ENCODE measurements at regions not wholly inside any gene's neighbourhood (a gene's known extent, or its start where the extent isn't known, plus 50 kb on each side); places are given as distances from the start of the nearest gene placed in this dataset.
"Not testable (repeated sequence)": the region's sequence is repeated elsewhere in the genome, so short reads cannot be mapped to it uniquely, and the experiment has no call there.

- Histone ChIP-seq H2AFZ (ENCODE audit: insufficient read depth, low read length, poor library complexity) (no peak overlapping the region), H4K91ac (ENCODE audit: low read depth, low read length) (no peak overlapping the region)
Measured at GRCh38 chr3:189003410-189003809, 168.4 kb upstream of the TPRG1 start.

GRCh38 chr3:189013224-189013888 is 158.4 kb upstream of the TPRG1 start:
- Histone ChIP-seq H3K4me2 (ENCODE audit: low read length) (no peak overlapping the region), H2BK5ac (ENCODE audit: low read depth, low read length, poor library complexity) (no peak overlapping the region), H3K9me3 (ENCODE audit: insufficient read depth, low read depth, low read length) (peaks cover 3% of the 10 kb centered on the region), H2AK5ac (ENCODE audit: low read length) (no peak overlapping the region), H3K14ac (ENCODE audit: low read length) (no peak overlapping the region), H3K79me1 (ENCODE audit: low read length) (no peaks in the 10 kb centered on the region), H4K91ac (ENCODE audit: low read depth, low read length) (no peak overlapping the region), H3K4me1 (ENCODE audit: control insufficient read depth in 1 of 2, insufficient read depth in 2 of 2, low read length in 2 of 2) (no peaks in the 10 kb centered on the region), H4K8ac (ENCODE audit: low read depth, low read length) (no peak overlapping the region), H2BK120ac (ENCODE audit: insufficient read depth, low read length, poor library complexity) (no peak overlapping the region), H3K79me2 (ENCODE audit: control insufficient read depth, insufficient read depth, low read length, poor library complexity) (no peaks in the 10 kb centered on the region), H2BK12ac (ENCODE audit: low read length) (no peak overlapping the region), H3K36me3 (ENCODE audit: control insufficient read depth in 1 of 2, insufficient read depth in 2 of 2, low read length in 2 of 2) (no peaks in the 10 kb centered on the region), H3K4ac (ENCODE audit: low read depth, low read length) (no peak overlapping the region), H3K4me3 (ENCODE audit: low read depth, low read length) (no peak overlapping the region), H3K9ac (ENCODE audit: low read length) (no peak overlapping the region), H3K27ac (ENCODE audit: low read depth, low read length) (no peak overlapping the region), H3K23ac (ENCODE audit: low read length) (no peak overlapping the region), H4K12ac (ENCODE audit: low read depth, low read length) (no peak overlapping the region), H3K27me3 (ENCODE audit: insufficient read depth, low read length) (no peaks in the 10 kb centered on the region), H3K18ac (ENCODE audit: low read length) (no peak overlapping the region), H2AFZ (ENCODE audit: insufficient read depth, low read length, poor library complexity) (no peak overlapping the region)
- DNase-seq = no peak

More at GRCh38 chr3:189003410-189003809, 168.4 kb upstream of the TPRG1 start:
- no peaks in the 10 kb centered on the region for H3K36me3 ChIP-seq (ENCODE audit: control insufficient read depth in 1 of 2, insufficient read depth in 2 of 2, low read length in 2 of 2)
- no peak overlapping the region for H3K9ac ChIP-seq (ENCODE audit: low read length)
- H3K4me3 ChIP-seq (ENCODE audit: low read depth, low read length) = no peak overlapping the region
- no peaks in the 10 kb centered on the region for H3K4me1 ChIP-seq (ENCODE audit: control insufficient read depth in 1 of 2, insufficient read depth in 2 of 2, low read length in 2 of 2)
- no CpG with 5 or more reads among the region's 1 CpG for WGBS (ENCODE audit: extremely low coverage, insufficient coverage, insufficient read length)
- no peak overlapping the region for H3K4me2 ChIP-seq (ENCODE audit: low read length)
- H3K23ac ChIP-seq (ENCODE audit: low read length) = no peak overlapping the region
- H2BK120ac ChIP-seq (ENCODE audit: insufficient read depth, low read length, poor library complexity) = no peak overlapping the region
- no peak overlapping the region for H4K8ac ChIP-seq (ENCODE audit: low read depth, low read length)
- DNase-seq = no peak
- H3K4ac ChIP-seq (ENCODE audit: low read depth, low read length) = no peak overlapping the region
- no peak overlapping the region for H3K14ac ChIP-seq (ENCODE audit: low read length)
- H2BK12ac ChIP-seq (ENCODE audit: low read length) = no peak overlapping the region
- no peaks in the 10 kb centered on the region for H3K79me1 ChIP-seq (ENCODE audit: low read length)
- H3K27ac ChIP-seq (ENCODE audit: low read depth, low read length) = no peak overlapping the region
- no peaks in the 10 kb centered on the region for H3K27me3 ChIP-seq (ENCODE audit: insufficient read depth, low read length)
- no peaks in the 10 kb centered on the region for H3K9me3 ChIP-seq (ENCODE audit: insufficient read depth, low read depth, low read length)
- no peaks in the 10 kb centered on the region for H3K79me2 ChIP-seq (ENCODE audit: control insufficient read depth, insufficient read depth, low read length, poor library complexity)
- H3K18ac ChIP-seq (ENCODE audit: low read length) = no peak overlapping the region
- no peak overlapping the region for H2BK5ac ChIP-seq (ENCODE audit: low read depth, low read length, poor library complexity)
- H4K12ac ChIP-seq (ENCODE audit: low read depth, low read length) = no peak overlapping the region
- no peak overlapping the region for H2AK5ac ChIP-seq (ENCODE audit: low read length)

GRCh38 chr3:189014526-189014925 is 157.2 kb upstream of the TPRG1 start:
- no peak overlapping the region for H3K27ac ChIP-seq (ENCODE audit: low read depth, low read length)
- H2BK12ac ChIP-seq (ENCODE audit: low read length) = no peak overlapping the region
- no peaks in the 10 kb centered on the region for H3K36me3 ChIP-seq (ENCODE audit: control insufficient read depth in 1 of 2, insufficient read depth in 2 of 2, low read length in 2 of 2)
- peaks cover 3% of the 10 kb centered on the region for H3K9me3 ChIP-seq (ENCODE audit: insufficient read depth, low read depth, low read length)
- H3K4me3 ChIP-seq (ENCODE audit: low read depth, low read length) = no peak overlapping the region
- H3K4ac ChIP-seq (ENCODE audit: low read depth, low read length) = no peak overlapping the region
- no peak overlapping the region for H3K18ac ChIP-seq (ENCODE audit: low read length)
- no peak overlapping the region for H4K91ac ChIP-seq (ENCODE audit: low read depth, low read length)
- no peak overlapping the region for H2BK5ac ChIP-seq (ENCODE audit: low read depth, low read length, poor library complexity)
- no peak overlapping the region for H2BK120ac ChIP-seq (ENCODE audit: insufficient read depth, low read length, poor library complexity)
- no peaks in the 10 kb centered on the region for H3K79me2 ChIP-seq (ENCODE audit: control insufficient read depth, insufficient read depth, low read length, poor library complexity)
- H2AK5ac ChIP-seq (ENCODE audit: low read length) = no peak overlapping the region
- no peaks in the 10 kb centered on the region for H3K4me1 ChIP-seq (ENCODE audit: control insufficient read depth in 1 of 2, insufficient read depth in 2 of 2, low read length in 2 of 2)
- H3K27me3 ChIP-seq (ENCODE audit: insufficient read depth, low read length) = no peaks in the 10 kb centered on the region
- no peak overlapping the region for H3K4me2 ChIP-seq (ENCODE audit: low read length)
- no peak overlapping the region for H4K8ac ChIP-seq (ENCODE audit: low read depth, low read length)
- no peak overlapping the region for H3K23ac ChIP-seq (ENCODE audit: low read length)
- no peak for DNase-seq
- H3K14ac ChIP-seq (ENCODE audit: low read length) = no peak overlapping the region
- H2AFZ ChIP-seq (ENCODE audit: insufficient read depth, low read length, poor library complexity) = no peak overlapping the region
- H4K12ac ChIP-seq (ENCODE audit: low read depth, low read length) = no peak overlapping the region
- no peaks in the 10 kb centered on the region for H3K79me1 ChIP-seq (ENCODE audit: low read length)
- no peak overlapping the region for H3K9ac ChIP-seq (ENCODE audit: low read length)

- H3K27ac ChIP-seq (ENCODE audit: low read depth, low read length); H2BK12ac ChIP-seq (ENCODE audit: low read length); H3K79me2 ChIP-seq (ENCODE audit: control insufficient read depth, insufficient read depth, low read length, poor library complexity); H3K4me2 ChIP-seq (ENCODE audit: low read length); H2AK5ac ChIP-seq (ENCODE audit: low read length); H3K4me1 ChIP-seq (ENCODE audit: control insufficient read depth in 1 of 2, insufficient read depth in 2 of 2, low read length in 2 of 2); H3K18ac ChIP-seq (ENCODE audit: low read length); H3K14ac ChIP-seq (ENCODE audit: low read length); H4K12ac ChIP-seq (ENCODE audit: low read depth, low read length); H3K36me3 ChIP-seq (ENCODE audit: control insufficient read depth in 1 of 2, insufficient read depth in 2 of 2, low read length in 2 of 2); H2BK120ac ChIP-seq (ENCODE audit: insufficient read depth, low read length, poor library complexity); H3K23ac ChIP-seq (ENCODE audit: low read length); H2AFZ ChIP-seq (ENCODE audit: insufficient read depth, low read length, poor library complexity); H4K8ac ChIP-seq (ENCODE audit: low read depth, low read length); H2BK5ac ChIP-seq (ENCODE audit: low read depth, low read length, poor library complexity); H3K9me3 ChIP-seq (ENCODE audit: insufficient read depth, low read depth, low read length); H3K4me3 ChIP-seq (ENCODE audit: low read depth, low read length); H3K9ac ChIP-seq (ENCODE audit: low read length); H3K79me1 ChIP-seq (ENCODE audit: low read length); H3K27me3 ChIP-seq (ENCODE audit: insufficient read depth, low read length); H4K91ac ChIP-seq (ENCODE audit: low read depth, low read length); H3K4ac ChIP-seq (ENCODE audit: low read depth, low read length): not testable (repeated sequence)
- DNase-seq = peak; percentile 29 to 37
- WGBS (ENCODE audit: extremely low coverage, insufficient coverage, insufficient read length) = no CpG with 5 or more reads among the region's 39 CpGs
Measured at GRCh38 chr3:189022576-189023466, 148.9 kb upstream of the TPRG1 start.
